ENCODE measurements at regions not wholly inside any gene's neighbourhood (a gene's known extent, or its start where the extent isn't known, plus 50 kb on each side); places are given as distances from the start of the nearest gene placed in this dataset.
A peak's percentile ranks its signal among the peaks of the same experiment; 100 is the strongest.

DNA sequence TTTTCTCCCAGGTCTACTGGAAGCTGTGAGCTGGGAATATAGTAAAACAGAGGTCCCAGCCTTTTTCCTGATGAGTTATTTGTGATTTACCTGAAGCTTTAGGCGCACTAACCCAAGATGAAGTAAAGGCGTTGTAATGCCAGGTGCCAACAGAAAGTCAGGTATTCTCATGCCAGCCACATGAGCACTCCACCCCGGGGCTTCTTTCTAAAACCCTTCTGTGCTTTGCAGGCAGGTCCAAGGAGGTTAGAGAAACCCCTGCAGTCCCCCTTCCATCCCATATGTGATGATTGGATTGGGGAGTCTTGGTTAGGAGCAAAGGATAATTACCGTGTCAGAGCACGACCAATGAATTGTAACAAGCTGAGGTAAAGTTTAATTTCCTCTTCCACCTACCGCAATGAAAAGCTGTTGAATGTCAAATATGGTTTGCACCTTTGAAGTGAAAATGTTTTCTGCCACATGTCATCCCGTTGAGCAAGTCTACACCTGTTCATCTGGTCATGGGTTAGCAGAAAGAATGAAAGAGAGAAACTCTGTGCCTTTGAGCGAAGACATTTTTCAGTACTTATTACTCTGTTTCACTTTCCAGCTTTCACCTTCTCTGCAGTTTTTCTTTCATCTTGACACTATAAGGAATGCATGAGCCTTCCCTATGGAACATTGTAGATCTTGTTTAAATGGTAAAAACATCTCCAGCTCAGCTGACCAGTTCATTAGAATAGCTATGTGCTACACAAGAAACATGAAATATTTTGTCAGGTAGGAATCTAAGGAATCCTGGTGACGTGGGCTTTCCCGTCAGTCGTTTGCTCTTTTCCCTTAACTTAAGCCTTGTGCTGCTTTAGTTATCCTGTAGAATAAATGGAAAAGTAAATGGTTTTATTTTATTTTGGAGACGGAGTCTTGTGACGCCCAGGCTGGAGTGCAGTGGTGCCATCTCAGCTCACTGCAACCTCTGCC, 204.6 kb upstream of the IL12A start:
- TF ChIP-seq CTCF (IDR thresholded peaks at IDR 0.05), result no peak
- DNase-seq (ENCODE audit: low spot score), result no peak
- H3K4me3 ChIP-seq, result peak overlapping the region; percentile 24
- peak overlapping the region; percentile 62 to 75 for H3K27ac ChIP-seq

GRCh38 chr3:159785273-159785708, 203.3 kb upstream of the IL12A start:
- H3K27ac ChIP-seq, result peak overlapping the region in 1 of 2 donors; percentile 75

GRCh38 chr3:159786489-159787177, 202.0 kb upstream of the IL12A start:
- no peak for TF ChIP-seq CTCF (IDR thresholded peaks at IDR 0.05)
- Histone ChIP-seq H3K4me3 (no peak overlapping the region), H3K27ac (peak overlapping the region in 1 of 2 donors; percentile 42)
- DNase-seq (ENCODE audit: low spot score), result no peak

More at GRCh38 chr3:159785273-159785708, 203.3 kb upstream of the IL12A start:
- TF ChIP-seq CTCF (IDR thresholded peaks at IDR 0.05), result no peak
- H3K4me3 ChIP-seq, result no peak overlapping the region
- no peak for DNase-seq (ENCODE audit: low spot score)

DNA sequence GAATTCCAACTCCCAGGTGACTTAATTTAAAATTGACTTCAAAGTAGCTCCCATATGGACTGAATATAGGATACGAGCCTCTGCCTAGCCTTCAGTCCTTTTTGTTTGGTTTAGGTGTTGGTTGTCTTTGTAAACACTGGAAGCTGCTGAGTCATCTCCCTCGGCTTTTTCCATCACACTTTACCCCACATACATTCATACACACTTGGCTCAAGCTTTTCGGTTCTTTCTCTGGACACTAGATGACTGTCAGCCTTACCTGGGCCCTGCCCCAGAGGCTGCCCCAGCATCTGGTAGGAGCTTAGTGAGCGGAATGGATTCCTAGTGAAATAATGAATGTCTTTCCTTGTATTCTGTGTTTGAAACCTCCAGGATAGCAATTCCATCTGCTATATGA, 201.5 kb upstream of the IL12A start:
- H3K27ac ChIP-seq, result peak overlapping the region; percentile 8 to 42
- DNase-seq (ENCODE audit: low spot score), result no peak
- no peak for TF ChIP-seq CTCF (IDR thresholded peaks at IDR 0.05)
- no peak overlapping the region for H3K4me3 ChIP-seq

DNA sequence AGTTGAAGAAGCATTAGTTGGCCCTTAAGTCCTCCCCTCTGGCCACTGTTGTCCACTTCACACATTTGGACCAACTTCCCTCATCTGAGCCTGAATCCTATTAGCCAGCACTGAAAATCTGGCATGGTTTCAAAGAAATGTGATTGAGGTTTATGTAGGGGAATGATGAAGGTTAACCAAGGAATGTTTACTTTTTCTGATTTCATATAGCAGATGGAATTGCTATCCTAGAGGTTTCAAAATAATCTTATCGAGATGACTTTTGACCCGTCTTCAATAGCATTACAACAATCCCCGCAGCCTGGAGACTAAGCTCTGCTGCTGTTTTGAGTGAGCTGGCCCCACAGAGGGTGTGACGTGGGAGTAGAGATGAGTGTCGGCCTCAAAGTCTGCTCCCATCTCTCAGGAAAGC, 200.8 kb upstream of the IL12A start:
- DNase-seq (ENCODE audit: low spot score), result no peak
- no peak for TF ChIP-seq CTCF (IDR thresholded peaks at IDR 0.05)
- H3K27ac ChIP-seq, result peak overlapping the region; percentile 28 to 42
- no peak overlapping the region for H3K4me3 ChIP-seq

DNA sequence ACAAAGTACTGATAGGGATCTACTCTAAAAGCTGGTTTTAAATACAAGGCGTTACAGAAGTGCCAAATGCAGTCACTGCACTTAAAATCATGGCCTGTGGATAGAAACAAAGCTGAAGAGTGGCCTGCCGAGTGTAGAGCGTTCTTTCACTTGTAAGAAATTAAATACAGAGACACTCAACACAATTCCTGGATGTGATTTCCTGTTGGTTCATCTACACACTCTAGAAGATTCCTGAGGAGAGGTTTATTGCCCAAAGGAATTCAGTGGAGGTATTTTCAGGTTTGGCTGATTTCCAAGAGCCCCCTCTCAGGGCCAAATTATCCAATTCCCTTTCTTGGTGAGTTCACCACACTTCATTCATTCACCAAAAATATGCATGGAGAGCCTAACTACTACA, 200.3 kb upstream of the IL12A start:
- Histone ChIP-seq H3K27ac (peak overlapping the region; percentile 28 to 42), H3K4me3 (no peak overlapping the region)
- TF ChIP-seq CTCF (IDR thresholded peaks at IDR 0.05), result no peak
- DNase-seq (ENCODE audit: low spot score), result no peak

Data from coronary artery (tissue), 2 donors.